Epithelial cell of proximal tubule (primary cell): ENCODE measurements at regions not wholly inside any gene's neighbourhood (a gene's known extent, or its start where the extent isn't known, plus 50 kb on each side); places are given as distances from the start of the nearest gene placed in this dataset.

ENCODE experiments used
- DNase-seq: peaks from one replicate; pipeline ENCODE4 v3.0.0-alpha.2; 2011; ENCODE audit warnings: low read depth
- H3K4me3 ChIP-seq: 2 replicates; pipeline ENCODE4 v1.5.1; 2011; ENCODE audit warnings: low read depth, mild to moderate bottlenecking, low read length
- CTCF ChIP-seq: conservative IDR thresholded peaks from 2 replicates; pipeline ENCODE4 v1.5.1; 2012; ENCODE audit warnings: low read depth, mild to moderate bottlenecking, low read length

DNA sequence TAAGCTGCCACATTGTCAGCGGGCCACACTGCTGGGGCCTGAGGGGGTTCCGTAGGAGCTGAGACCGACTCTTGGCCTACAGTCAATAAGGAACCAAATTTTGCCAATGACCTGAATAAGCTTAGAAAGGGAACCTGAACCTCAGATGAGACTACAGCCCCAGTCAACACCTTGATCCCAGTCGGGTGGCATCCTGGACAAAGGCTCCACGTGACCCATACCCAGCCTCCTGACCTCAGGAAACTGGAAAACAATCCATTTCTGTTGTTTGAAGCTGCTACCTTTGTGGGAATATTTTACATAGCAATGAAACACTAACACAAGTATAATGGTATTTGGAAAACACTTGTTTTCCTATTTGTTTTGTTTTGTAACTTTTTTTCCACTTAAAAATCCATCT lies 179.9 kb upstream of the RALGAPA2 start:
- no peak overlapping the region for H3K4me3 ChIP-seq
- TF ChIP-seq CTCF = no peak
- no peak for DNase-seq

- no peak for DNase-seq
- TF ChIP-seq CTCF = no peak
- no peak overlapping the region for H3K4me3 ChIP-seq
Observed at GRCh38 chr20:20890751-20891150, 178.3 kb upstream of the RALGAPA2 start.

- no peak overlapping the region for H3K4me3 ChIP-seq
- no peak for DNase-seq
- TF ChIP-seq CTCF = no peak
Observed at GRCh38 chr20:20888936-20889335, 176.5 kb upstream of the RALGAPA2 start.

DNA sequence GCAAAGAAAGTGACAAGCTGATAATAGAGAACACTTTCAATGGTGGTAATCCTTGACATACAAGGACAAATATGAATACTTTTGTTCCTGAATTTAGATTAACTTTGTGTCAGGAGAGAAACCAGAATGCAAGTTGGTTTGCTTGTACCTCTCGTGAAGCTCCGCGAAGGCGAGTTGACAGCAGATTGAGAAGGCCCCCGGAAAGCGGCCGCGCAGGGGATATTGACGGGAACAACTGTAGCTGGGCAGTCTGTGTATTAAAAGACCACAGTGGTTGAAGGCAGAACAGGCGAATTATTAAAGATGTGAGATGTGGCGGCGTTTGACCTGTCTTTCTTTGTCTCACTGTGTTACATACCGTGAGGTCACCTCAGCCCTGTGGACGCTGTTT lies 175.8 kb upstream of the RALGAPA2 start:
- DNase-seq = no peak
- TF ChIP-seq CTCF = no peak
- H3K4me3 ChIP-seq = no peak overlapping the region

DNA sequence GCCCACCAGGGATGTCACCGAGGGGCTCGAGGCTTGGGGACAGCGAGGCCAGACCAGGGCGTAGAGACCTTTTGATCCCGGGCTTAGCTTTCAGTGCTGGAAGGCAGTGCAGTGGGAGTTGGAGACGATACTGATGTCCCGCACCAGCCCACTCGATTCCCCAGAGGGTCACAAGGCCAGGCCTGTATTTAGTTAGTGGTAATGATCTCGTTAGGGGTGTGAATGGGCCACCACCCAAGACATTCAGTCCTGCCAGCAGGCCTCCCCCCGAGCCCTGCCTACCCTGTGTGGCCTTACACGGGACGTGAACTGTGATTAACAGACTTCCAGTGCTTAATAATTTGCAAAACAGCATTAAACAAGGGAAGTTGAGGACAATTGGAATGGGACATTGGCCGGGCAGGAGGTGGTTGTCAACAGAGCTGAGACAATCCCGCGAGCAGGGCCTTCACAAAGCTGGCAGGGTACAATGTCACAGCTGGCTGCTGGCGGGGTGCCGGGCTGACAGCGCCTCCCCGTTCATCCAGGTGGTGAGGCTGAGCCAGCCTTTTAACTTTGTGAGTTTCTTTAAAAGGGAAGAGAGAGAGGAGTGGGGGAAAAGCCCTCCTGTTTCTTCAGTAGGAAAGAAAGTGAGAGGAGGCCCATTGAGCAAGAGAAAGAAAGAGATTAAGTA lies 175.3 kb upstream of the RALGAPA2 start:
- DNase-seq = no peak
- no peak overlapping the region for H3K4me3 ChIP-seq
- TF ChIP-seq CTCF = no peak

GRCh38 chr20:20881808-20882207 lies 169.4 kb upstream of the RALGAPA2 start:
- no peak for DNase-seq
- TF ChIP-seq CTCF = no peak
- H3K4me3 ChIP-seq = no peak overlapping the region

DNA sequence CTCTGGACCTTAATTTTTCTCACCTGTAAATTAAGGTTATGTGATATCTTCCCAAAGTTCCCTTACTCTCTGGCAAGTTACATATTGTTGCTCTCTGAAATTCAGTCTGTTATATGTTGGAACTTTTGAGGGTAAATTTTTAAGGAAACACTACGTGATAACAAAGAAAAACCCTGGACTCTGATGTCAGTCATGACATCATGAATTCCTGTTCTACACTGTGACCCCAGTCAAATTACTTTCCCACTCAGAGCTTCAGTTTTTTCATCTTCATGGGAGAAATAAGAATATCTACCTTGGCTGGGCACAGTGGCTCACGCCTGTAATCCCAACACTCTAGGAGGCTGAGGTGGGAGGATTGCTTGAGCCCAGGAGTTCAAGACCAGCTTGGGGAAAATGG lies 164.6 kb upstream of the RALGAPA2 start:
- no peak overlapping the region for H3K4me3 ChIP-seq
- DNase-seq = no peak
- TF ChIP-seq CTCF = no peak
